Dendritic cell treated with granulocyte-macrophage colony-stimulating factor and Interleukin-4, amounts not matched to agents 40 ng/mL and 50 ng/mL, for 4 days (primary cell): ENCODE measurements at regions not wholly inside any gene's neighbourhood (a gene's known extent, or its start where the extent isn't known, plus 50 kb on each side); places are given as distances from the start of the nearest gene placed in this dataset.

Experiments
- H3K27ac Mint-ChIP-seq: one replicate; pipeline ENCODE4 v1.8.0; 2022; ENCODE audit warnings: mild to moderate bottlenecking, mixed read lengths
- H3K27me3 Mint-ChIP-seq: one replicate; pipeline ENCODE4 v1.8.0; 2022; ENCODE audit warnings: mild to moderate bottlenecking, mixed read lengths
- H3K36me3 Mint-ChIP-seq: one replicate; pipeline ENCODE4 v1.8.0; 2022; ENCODE audit warnings: low read depth, mixed read lengths
- H3K4me1 Mint-ChIP-seq: one replicate; pipeline ENCODE4 v1.8.0; 2022; ENCODE audit warnings: low read depth, mixed read lengths
- H3K4me3 Mint-ChIP-seq: one replicate; pipeline ENCODE4 v1.8.0; 2022; ENCODE audit warnings: mild to moderate bottlenecking, moderate library complexity, mixed read lengths
- H3K9me3 Mint-ChIP-seq: one replicate; pipeline ENCODE4 v1.8.0; 2022; ENCODE audit warnings: mixed read lengths
- intact Hi-C: fragments of 100-400 bp; cut with micrococcal nuclease; formaldehyde crosslinking; loops from one replicate; pipeline ENCODE4 v1.15.0; 2022

GRCh38 chr22:49235463-49236300 is 592.0 kb downstream of the BRD1 start:
- Mint-ChIP-seq H3K36me3 (no peaks in the 10 kb centered on the region), H3K27ac (no peak overlapping the region), H3K4me1 (no peaks in the 10 kb centered on the region), H3K9me3 (no peaks in the 10 kb centered on the region), H3K27me3 (peaks cover 1% of the 10 kb centered on the region), H3K4me3 (no peak overlapping the region)
- intact Hi-C loops: no loop called here

GRCh38 chr22:49234459-49234858 is 593.2 kb downstream of the BRD1 start:
- intact Hi-C loops: no loop called here
- no peak overlapping the region for H3K27ac Mint-ChIP-seq
- no peak overlapping the region for H3K4me3 Mint-ChIP-seq
- no peaks in the 10 kb centered on the region for H3K9me3 Mint-ChIP-seq
- H3K27me3 Mint-ChIP-seq: peaks cover 1% of the 10 kb centered on the region
- no peaks in the 10 kb centered on the region for H3K4me1 Mint-ChIP-seq
- H3K36me3 Mint-ChIP-seq: no peaks in the 10 kb centered on the region

DNA sequence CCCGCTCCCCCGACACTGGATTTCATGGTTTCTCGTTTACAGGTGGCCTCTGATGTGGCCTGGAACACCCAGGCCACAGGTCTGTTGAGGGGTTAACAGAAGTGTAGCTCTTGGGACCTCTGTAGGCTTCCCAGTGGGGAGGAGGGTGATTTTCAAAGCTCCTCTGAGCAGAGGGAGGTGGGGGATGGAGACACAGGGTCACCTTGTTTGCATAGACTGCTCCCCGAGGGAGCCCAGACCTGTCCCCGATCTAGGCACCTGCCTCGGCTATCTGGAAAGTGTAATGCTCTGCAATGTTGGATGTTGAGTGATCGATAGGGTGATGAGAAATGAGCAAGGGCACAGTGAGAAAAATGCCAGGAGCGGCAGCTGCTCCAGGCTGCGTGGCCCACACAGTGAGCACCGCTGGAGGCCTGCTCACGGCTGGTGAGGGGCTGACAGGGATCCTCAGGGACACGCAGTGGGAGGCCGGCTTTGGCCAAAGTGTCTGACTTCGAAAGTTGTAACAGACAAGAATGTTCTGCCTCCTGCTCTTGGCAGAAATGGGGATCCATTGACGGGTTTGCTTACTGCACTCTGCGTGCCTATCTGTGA is 594.1 kb downstream of the BRD1 start:
- intact Hi-C loops: no loop called here
- H3K27me3 Mint-ChIP-seq: peaks cover 1% of the 10 kb centered on the region
- H3K36me3 Mint-ChIP-seq: no peaks in the 10 kb centered on the region
- no peak overlapping the region for H3K27ac Mint-ChIP-seq
- H3K4me1 Mint-ChIP-seq: no peaks in the 10 kb centered on the region
- H3K9me3 Mint-ChIP-seq: no peaks in the 10 kb centered on the region
- H3K4me3 Mint-ChIP-seq: no peak overlapping the region

DNA sequence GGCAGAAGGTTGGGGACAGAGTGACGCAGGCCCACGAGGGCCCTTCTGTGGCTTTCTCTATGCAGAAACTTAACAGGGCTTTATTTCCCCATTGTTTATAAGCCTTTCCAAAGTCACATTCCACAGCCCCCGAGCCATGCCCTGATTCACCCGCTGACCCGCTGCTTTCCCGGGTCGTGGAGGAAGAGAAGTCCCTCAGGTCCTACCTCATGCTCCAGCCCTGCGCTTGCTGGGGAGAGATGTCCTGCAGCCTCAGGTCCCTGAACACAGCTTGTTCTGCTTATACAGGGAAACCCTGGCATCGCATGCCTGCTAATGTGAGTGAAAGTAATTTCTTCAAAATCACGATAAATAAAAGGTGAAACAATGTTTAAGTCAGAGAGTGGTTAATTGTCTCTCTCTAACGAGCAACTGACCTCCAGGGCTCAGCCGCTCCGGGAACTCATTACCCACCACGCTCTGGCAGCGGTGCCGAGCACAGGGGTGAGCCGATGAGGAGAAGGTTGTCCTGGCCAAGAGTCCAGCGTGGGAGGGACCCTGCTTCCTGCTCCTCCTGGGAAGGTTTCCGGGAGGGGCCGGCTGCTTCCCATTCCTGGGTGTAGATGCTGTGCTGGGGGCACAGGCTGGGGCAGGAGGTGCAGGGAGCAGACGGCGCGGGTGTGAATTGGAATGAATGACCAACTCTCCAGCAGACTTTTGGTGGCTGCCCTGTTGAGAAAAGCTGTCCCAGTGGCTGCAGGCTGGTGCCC is 595.2 kb downstream of the BRD1 start:
- Mint-ChIP-seq H3K27ac (no peak overlapping the region), H3K4me3 (no peak overlapping the region), H3K36me3 (no peaks in the 10 kb centered on the region), H3K27me3 (peaks cover 1% of the 10 kb centered on the region), H3K9me3 (no peaks in the 10 kb centered on the region), H3K4me1 (no peaks in the 10 kb centered on the region)
- intact Hi-C loops: no loop called here

- intact Hi-C loops: no loop called here
- no peak overlapping the region for H3K27ac Mint-ChIP-seq
- no peaks in the 10 kb centered on the region for H3K36me3 Mint-ChIP-seq
- H3K4me1 Mint-ChIP-seq: no peaks in the 10 kb centered on the region
- no peak overlapping the region for H3K4me3 Mint-ChIP-seq
- H3K9me3 Mint-ChIP-seq: no peaks in the 10 kb centered on the region
- H3K27me3 Mint-ChIP-seq: no peaks in the 10 kb centered on the region
These were observed 597.5 kb downstream of the BRD1 start for GRCh38 chr22:49230194-49230577.

DNA sequence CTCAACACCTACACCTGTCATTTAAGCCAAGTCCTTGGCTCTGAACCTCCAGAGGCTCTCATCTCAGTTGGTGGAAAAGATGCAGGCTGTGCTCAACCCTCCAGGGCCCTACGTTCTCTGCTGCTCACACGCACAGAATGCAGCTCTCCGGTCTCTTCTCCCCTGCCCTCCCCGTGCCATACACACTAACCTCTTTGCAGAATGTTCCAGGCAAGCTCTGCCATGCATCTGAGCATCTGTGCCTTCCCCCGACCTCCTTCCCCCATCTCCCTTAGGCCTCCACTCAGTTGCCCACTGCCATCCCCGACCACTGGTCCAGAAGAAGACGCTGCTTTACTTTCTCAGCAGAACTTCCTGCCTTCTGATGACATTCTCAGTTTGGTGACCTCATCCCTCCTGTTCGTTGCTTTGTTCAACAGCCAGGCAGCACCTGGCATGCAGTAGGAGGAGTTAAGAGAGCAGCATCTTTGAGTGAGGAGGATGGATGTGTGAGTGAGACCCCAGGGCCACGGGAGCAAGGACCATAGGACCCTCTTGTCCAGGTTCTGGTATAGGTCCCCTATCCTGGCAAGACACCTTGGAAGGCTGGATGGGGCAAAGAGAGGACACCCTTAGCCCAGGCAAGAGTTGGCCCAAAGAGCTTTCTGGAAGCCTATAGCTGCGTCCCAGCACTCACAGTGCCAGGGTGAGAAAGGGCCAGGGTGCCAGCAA is 598.0 kb downstream of the BRD1 start:
- intact Hi-C loops: no loop called here
- Mint-ChIP-seq H3K9me3 (no peaks in the 10 kb centered on the region), H3K27me3 (no peaks in the 10 kb centered on the region), H3K36me3 (no peaks in the 10 kb centered on the region), H3K27ac (no peak overlapping the region), H3K4me3 (no peak overlapping the region), H3K4me1 (no peaks in the 10 kb centered on the region)

DNA sequence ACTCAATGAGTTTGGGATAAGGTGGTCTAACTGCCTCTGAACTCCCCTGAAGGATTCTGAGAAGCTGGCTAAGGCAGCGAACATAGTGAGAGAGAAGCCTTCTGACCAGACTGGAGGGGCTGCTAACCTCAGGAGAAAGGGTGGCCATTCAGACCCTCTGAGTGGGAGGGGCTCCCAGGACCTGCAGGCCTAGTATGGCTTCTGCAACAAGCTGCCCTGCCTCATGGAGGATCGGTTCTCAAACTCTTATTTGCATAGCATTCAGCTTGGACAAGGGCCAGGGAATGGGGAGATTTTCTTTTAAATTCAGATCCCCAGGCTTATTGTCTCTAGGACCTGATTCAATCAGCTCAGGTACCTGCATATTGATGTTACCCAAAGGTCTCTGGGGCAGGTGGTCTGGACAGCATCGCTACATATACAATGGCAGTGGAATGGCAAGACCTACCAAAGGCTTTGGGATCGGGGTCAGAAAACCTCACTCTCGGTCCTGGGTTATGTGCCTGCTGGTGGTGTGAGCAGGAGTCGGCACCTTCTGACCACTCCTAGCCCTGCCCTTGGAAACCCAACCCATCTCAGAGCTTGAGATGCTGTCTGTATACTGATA is 599.1 kb downstream of the BRD1 start:
- Mint-ChIP-seq H3K4me3 (no peak overlapping the region), H3K4me1 (no peaks in the 10 kb centered on the region), H3K36me3 (no peaks in the 10 kb centered on the region), H3K9me3 (no peaks in the 10 kb centered on the region), H3K27me3 (no peaks in the 10 kb centered on the region), H3K27ac (no peak overlapping the region)
- intact Hi-C loops: no loop called here

- H3K9me3 Mint-ChIP-seq: no peaks in the 10 kb centered on the region
- H3K4me1 Mint-ChIP-seq: no peaks in the 10 kb centered on the region
- no peak overlapping the region for H3K4me3 Mint-ChIP-seq
- H3K27ac Mint-ChIP-seq: no peak overlapping the region
- intact Hi-C loops: no loop called here
- H3K27me3 Mint-ChIP-seq: no peaks in the 10 kb centered on the region
- H3K36me3 Mint-ChIP-seq: no peaks in the 10 kb centered on the region
These were observed 600.0 kb downstream of the BRD1 start for GRCh38 chr22:49227670-49228069.

DNA sequence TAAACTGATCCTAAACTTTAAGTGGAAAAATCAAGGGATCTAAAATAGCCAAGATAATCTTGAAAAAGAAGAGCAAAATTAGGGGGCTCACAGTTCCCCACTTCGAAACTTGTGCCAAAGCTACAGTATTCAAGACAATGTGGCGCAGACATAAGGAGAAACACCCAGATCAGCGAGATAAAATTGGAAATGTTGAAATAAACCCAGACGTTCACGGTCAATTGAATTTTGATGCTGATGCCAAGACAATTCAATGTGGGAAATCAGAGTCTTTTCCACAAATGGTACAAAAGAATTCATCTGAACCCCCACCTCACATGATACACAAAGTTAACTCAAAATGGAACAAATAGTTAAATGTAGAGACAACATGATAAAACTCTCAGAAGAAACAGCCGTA is 601.6 kb downstream of the BRD1 start:
- no peak overlapping the region for H3K27ac Mint-ChIP-seq
- H3K9me3 Mint-ChIP-seq: no peaks in the 10 kb centered on the region
- H3K4me3 Mint-ChIP-seq: no peak overlapping the region
- no peaks in the 10 kb centered on the region for H3K27me3 Mint-ChIP-seq
- no peaks in the 10 kb centered on the region for H3K4me1 Mint-ChIP-seq
- intact Hi-C loops: no loop called here
- no peaks in the 10 kb centered on the region for H3K36me3 Mint-ChIP-seq

- Mint-ChIP-seq H3K4me3 (no peak overlapping the region), H3K27ac (no peak overlapping the region), H3K36me3 (no peaks in the 10 kb centered on the region), H3K27me3 (no peaks in the 10 kb centered on the region), H3K9me3 (peaks cover 9% of the 10 kb centered on the region), H3K4me1 (no peaks in the 10 kb centered on the region)
- intact Hi-C loops: no loop called here
These were observed 603.4 kb downstream of the BRD1 start for GRCh38 chr22:49224243-49224642.

DNA sequence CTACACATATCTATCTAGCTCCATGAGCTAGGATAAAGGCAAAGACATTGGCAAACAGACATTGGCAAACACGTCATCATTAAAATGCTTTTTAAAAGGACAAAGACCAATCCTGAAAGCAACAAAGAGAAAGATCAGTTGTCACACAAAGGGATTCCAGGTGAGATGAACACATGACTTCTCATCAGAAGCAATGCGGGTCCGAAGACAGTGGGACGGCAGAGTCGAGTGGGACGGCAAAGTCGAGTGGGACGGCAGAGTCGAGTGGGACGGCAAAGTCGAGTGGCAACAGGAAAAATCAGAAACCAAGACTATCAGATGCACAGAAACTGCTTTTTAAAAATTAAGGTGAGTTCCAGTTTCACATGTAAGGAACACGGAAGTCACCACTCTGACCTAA is 609.5 kb downstream of the BRD1 start:
- Mint-ChIP-seq H3K27me3 (no peaks in the 10 kb centered on the region), H3K4me1 (no peaks in the 10 kb centered on the region), H3K9me3 (peaks cover 34% of the 10 kb centered on the region), H3K4me3 (no peak overlapping the region), H3K36me3 (no peaks in the 10 kb centered on the region), H3K27ac (no peak overlapping the region)
- intact Hi-C loops: no loop called here

GRCh38 chr22:49216579-49216978 is 611.1 kb downstream of the BRD1 start:
- Mint-ChIP-seq H3K9me3 (peaks cover 34% of the 10 kb centered on the region), H3K27ac (no peak overlapping the region), H3K36me3 (no peaks in the 10 kb centered on the region), H3K4me3 (no peak overlapping the region), H3K27me3 (no peaks in the 10 kb centered on the region), H3K4me1 (no peaks in the 10 kb centered on the region)
- intact Hi-C loops: no loop called here

DNA sequence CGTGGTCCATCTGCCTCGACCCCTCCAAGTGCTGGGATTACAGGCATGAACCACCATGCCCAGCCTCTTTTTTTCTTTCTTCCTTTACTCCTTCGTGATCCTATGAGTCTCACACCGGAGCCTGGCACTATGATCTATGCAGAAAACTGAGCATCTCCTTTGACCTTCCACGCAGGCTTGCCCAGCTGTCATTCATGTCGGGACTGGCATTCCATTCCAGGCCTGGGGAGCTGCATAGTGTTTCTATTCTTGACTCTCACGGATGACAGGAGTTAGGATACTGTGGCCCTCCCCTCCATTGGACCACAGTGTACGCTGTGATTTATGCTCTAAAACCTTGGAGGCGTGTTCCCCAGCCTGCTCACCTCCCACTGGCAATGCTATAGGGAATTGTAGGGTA is 611.8 kb downstream of the BRD1 start:
- H3K4me3 Mint-ChIP-seq: no peak overlapping the region
- no peaks in the 10 kb centered on the region for H3K4me1 Mint-ChIP-seq
- H3K36me3 Mint-ChIP-seq: no peaks in the 10 kb centered on the region
- peaks cover 34% of the 10 kb centered on the region for H3K9me3 Mint-ChIP-seq
- intact Hi-C loops: no loop called here
- no peaks in the 10 kb centered on the region for H3K27me3 Mint-ChIP-seq
- H3K27ac Mint-ChIP-seq: no peak overlapping the region

GRCh38 chr22:49214976-49215375 is 612.7 kb downstream of the BRD1 start:
- Mint-ChIP-seq H3K4me1 (no peaks in the 10 kb centered on the region), H3K36me3 (no peaks in the 10 kb centered on the region), H3K9me3 (peaks cover 32% of the 10 kb centered on the region), H3K4me3 (no peak overlapping the region), H3K27ac (no peak overlapping the region), H3K27me3 (no peaks in the 10 kb centered on the region)
- intact Hi-C loops: no loop called here
